Mucosa of stomach (tissue), 1 donor: ENCODE measurements at regions not wholly inside any gene's neighbourhood (a gene's known extent, or its start where the extent isn't known, plus 50 kb on each side); places are given as distances from the start of the nearest gene placed in this dataset.
"Not testable (repeated sequence)": the region's sequence is repeated elsewhere in the genome, so short reads cannot be mapped to it uniquely, and the experiment has no call there.

ENCODE experiments used
- H3K27me3 ChIP-seq: one replicate; pipeline ENCODE4 v1.7.0; 2013; ENCODE audit warnings: mild to moderate bottlenecking, low read length; ENCODE audit not compliant: control insufficient read depth, insufficient read depth
- H3K36me3 ChIP-seq: one replicate; pipeline ENCODE4 v1.7.0; 2013; ENCODE audit warnings: low read length; ENCODE audit not compliant: control insufficient read depth, insufficient read depth
- H3K4me1 ChIP-seq: one replicate; pipeline ENCODE4 v1.7.0; 2013; ENCODE audit warnings: mild to moderate bottlenecking, low read length; ENCODE audit not compliant: control insufficient read depth, insufficient read depth
- H3K4me3 ChIP-seq: one replicate; pipeline ENCODE4 v1.7.0; 2013; ENCODE audit warnings: low read length
- H3K9ac ChIP-seq: one replicate; pipeline ENCODE4 v1.7.0; 2013; ENCODE audit warnings: mild to moderate bottlenecking, low read length, moderate library complexity
- H3K9me3 ChIP-seq: one replicate; pipeline ENCODE4 v1.7.0; 2013; ENCODE audit warnings: mild to moderate bottlenecking, low read length, moderate library complexity; ENCODE audit not compliant: control insufficient read depth
- donor health status: Pancreatic carcinoma.

GRCh38 chr7:52620849-52621248 is 414.6 kb upstream of the POM121L12 start:
- Histone ChIP-seq H3K4me1 (no peaks in the 10 kb centered on the region), H3K9me3 (no peaks in the 10 kb centered on the region), H3K36me3 (no peaks in the 10 kb centered on the region), H3K4me3 (no peak overlapping the region), H3K9ac (no peak overlapping the region), H3K27me3 (no peaks in the 10 kb centered on the region)

- Histone ChIP-seq H3K4me1 (no peaks in the 10 kb centered on the region), H3K36me3 (no peaks in the 10 kb centered on the region), H3K9me3 (no peaks in the 10 kb centered on the region), H3K4me3 (no peak overlapping the region), H3K9ac (no peak overlapping the region), H3K27me3 (no peaks in the 10 kb centered on the region)
Measured at GRCh38 chr7:52616552-52616951, 418.9 kb upstream of the POM121L12 start.

- no peak overlapping the region for H3K4me3 ChIP-seq
- H3K27me3 ChIP-seq: no peaks in the 10 kb centered on the region
- no peaks in the 10 kb centered on the region for H3K4me1 ChIP-seq
- no peaks in the 10 kb centered on the region for H3K36me3 ChIP-seq
- no peak overlapping the region for H3K9ac ChIP-seq
- no peaks in the 10 kb centered on the region for H3K9me3 ChIP-seq
Measured at GRCh38 chr7:52615021-52615695, 420.3 kb upstream of the POM121L12 start.

DNA sequence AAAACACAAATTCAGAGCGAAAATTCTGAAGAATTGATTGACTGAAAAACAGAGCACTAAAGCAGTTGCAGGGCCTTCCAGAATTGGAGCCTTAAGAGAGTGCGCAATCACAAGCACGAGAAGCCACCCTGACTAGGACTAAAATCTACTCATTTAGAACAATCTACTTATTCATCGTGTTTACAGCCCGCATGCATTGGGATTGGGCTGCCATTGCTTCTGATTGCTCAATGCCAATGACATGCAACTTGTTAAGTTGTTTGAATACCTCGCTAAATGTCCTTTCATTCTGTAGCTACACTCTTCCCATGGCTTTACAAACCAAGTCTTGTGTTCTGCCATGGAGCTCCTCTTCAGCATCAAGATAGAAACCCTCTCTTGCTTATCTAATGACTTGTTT is 425.9 kb upstream of the POM121L12 start:
- no peaks in the 10 kb centered on the region for H3K4me1 ChIP-seq
- H3K4me3 ChIP-seq: no peak overlapping the region
- no peak overlapping the region for H3K9ac ChIP-seq
- no peaks in the 10 kb centered on the region for H3K9me3 ChIP-seq
- no peaks in the 10 kb centered on the region for H3K36me3 ChIP-seq
- H3K27me3 ChIP-seq: no peaks in the 10 kb centered on the region

DNA sequence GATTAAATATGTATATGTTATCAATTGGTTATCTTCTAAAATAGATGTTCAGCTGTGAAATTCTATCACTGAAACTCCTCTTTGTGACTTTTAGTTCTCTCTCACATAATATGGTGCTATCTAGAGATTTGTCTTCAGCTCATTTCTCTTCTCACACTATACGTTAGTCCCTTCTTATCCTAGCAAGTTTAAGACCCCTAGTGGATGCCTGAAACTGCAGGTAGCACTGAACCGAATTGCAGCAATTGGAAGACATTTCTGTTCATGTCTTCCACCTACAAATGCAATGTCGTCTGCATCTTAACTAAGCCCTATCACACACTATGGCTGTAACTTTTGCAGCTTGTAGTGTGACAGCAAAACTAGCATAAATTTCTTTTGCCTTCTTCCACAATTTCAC is 442.7 kb upstream of the POM121L12 start:
- Histone ChIP-seq H3K9me3 (no peaks in the 10 kb centered on the region), H3K9ac (no peak overlapping the region), H3K4me3 (no peak overlapping the region), H3K36me3 (no peaks in the 10 kb centered on the region), H3K4me1 (no peaks in the 10 kb centered on the region), H3K27me3 (no peaks in the 10 kb centered on the region)

- Histone ChIP-seq H3K4me3 (no peak overlapping the region), H3K9ac (no peak overlapping the region), H3K9me3 (no peaks in the 10 kb centered on the region), H3K4me1 (no peaks in the 10 kb centered on the region), H3K27me3 (no peaks in the 10 kb centered on the region), H3K36me3 (no peaks in the 10 kb centered on the region)
Measured at GRCh38 chr7:52586704-52587103, 448.7 kb upstream of the POM121L12 start.

DNA sequence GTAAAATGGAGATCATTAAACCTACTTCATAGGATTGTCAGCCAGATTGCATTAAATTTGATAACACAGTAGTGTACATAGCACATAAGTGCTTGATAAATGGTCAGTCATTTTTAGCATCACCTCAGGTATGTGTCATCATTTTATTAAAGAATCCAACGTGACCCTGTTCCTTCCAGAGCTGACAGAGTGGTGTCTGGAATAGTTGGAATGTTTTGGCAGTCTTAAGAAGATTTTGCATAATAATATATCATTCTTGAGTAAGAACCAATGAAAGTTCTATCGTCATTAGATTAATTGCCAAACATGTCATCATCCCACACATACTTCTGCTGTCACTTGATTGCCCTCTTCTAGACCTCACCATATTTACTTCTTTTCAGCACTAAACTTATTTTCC is 451.4 kb upstream of the POM121L12 start:
- Histone ChIP-seq H3K4me1 (no peaks in the 10 kb centered on the region), H3K4me3 (no peak overlapping the region), H3K36me3 (no peaks in the 10 kb centered on the region), H3K9me3 (no peaks in the 10 kb centered on the region), H3K27me3 (no peaks in the 10 kb centered on the region), H3K9ac (no peak overlapping the region)

DNA sequence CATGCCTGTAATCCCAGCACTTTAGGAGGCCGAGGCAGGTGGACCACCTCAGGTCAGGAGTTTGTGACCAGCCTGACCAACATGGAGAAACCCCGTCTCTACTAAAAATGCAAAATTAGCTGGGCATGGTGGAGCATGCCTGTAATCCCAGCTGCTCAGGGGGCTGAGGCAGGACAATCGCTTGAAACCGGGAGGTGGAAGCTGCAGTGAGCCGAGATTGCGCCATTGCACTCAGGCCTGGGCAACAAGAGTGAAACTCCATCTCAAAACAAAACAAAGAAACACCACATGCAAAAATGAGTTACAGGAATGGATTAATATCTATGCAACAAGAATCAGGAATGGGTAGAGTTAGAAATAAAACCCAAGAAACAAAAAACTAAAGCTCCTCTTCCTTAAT is 462.3 kb upstream of the POM121L12 start:
- H3K36me3 ChIP-seq, H3K4me1 ChIP-seq, H3K9ac ChIP-seq, H3K9me3 ChIP-seq, H3K27me3 ChIP-seq, H3K4me3 ChIP-seq: not testable (repeated sequence)

GRCh38 chr7:52571026-52571425 is 464.4 kb upstream of the POM121L12 start:
- H3K4me1 ChIP-seq: no peaks in the 10 kb centered on the region
- no peak overlapping the region for H3K4me3 ChIP-seq
- no peaks in the 10 kb centered on the region for H3K36me3 ChIP-seq
- no peaks in the 10 kb centered on the region for H3K27me3 ChIP-seq
- H3K9me3 ChIP-seq: no peaks in the 10 kb centered on the region
- no peak overlapping the region for H3K9ac ChIP-seq

DNA sequence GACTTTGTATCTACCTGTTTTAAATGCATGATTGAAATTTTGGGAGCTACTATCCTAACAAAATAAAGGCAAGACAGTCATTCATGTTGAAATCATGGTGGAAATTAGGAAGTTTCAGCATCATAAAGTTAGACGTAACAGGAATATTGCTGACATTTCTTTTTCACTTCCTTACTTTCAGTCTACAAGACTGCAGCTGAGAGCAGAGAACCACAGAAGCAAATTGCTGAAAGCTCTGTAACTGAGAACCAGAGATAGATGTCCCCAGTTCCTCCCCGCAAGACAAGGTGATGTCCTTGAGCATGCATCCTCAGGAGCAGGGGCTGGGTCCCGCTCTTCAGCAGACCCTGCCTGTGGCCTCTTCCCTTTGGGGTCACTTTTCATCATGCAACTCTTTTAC is 466.3 kb upstream of the POM121L12 start:
- Histone ChIP-seq H3K4me1 (no peaks in the 10 kb centered on the region), H3K9me3 (no peaks in the 10 kb centered on the region), H3K27me3 (no peaks in the 10 kb centered on the region), H3K9ac (no peak overlapping the region), H3K4me3 (no peak overlapping the region), H3K36me3 (no peaks in the 10 kb centered on the region)

DNA sequence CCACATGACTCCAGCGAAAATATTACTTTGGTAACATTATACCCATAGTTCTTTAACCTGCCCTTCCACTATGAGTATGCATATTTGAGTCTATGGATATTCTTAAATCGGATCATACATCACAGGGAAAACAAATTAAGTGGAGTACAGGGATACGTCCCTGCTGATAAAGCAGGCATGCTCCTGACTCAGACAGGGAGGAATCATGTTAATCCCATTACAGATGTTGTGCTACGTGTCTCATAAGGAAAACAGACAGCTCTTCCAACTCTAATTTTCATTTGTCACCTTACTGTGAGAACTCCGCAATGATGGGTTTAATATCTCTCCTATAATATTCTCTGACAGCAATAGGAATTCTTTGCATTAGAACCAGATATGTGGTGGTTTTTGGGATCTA is 469.5 kb upstream of the POM121L12 start:
- Histone ChIP-seq H3K4me3 (no peak overlapping the region), H3K27me3 (no peaks in the 10 kb centered on the region), H3K4me1 (no peaks in the 10 kb centered on the region), H3K9me3 (no peaks in the 10 kb centered on the region), H3K36me3 (no peaks in the 10 kb centered on the region), H3K9ac (no peak overlapping the region)

GRCh38 chr7:52555805-52556204 is 479.6 kb upstream of the POM121L12 start:
- no peaks in the 10 kb centered on the region for H3K36me3 ChIP-seq
- H3K27me3 ChIP-seq: no peaks in the 10 kb centered on the region

GRCh38 chr7:52547308-52547910 is 488.0 kb upstream of the POM121L12 start:
- Histone ChIP-seq H3K4me3 (no peak overlapping the region), H3K9me3 (no peaks in the 10 kb centered on the region), H3K27me3 (no peaks in the 10 kb centered on the region), H3K4me1 (no peaks in the 10 kb centered on the region), H3K9ac (no peak overlapping the region), H3K36me3 (no peaks in the 10 kb centered on the region)

More at GRCh38 chr7:52555805-52556204, 479.6 kb upstream of the POM121L12 start:
- no peak overlapping the region for H3K9ac ChIP-seq
- no peaks in the 10 kb centered on the region for H3K4me1 ChIP-seq
- no peak overlapping the region for H3K4me3 ChIP-seq
- H3K9me3 ChIP-seq: no peaks in the 10 kb centered on the region
